ENCODE measurements at regions not wholly inside any gene's neighbourhood (a gene's known extent, or its start where the extent isn't known, plus 50 kb on each side); places are given as distances from the start of the nearest gene placed in this dataset.

DNA sequence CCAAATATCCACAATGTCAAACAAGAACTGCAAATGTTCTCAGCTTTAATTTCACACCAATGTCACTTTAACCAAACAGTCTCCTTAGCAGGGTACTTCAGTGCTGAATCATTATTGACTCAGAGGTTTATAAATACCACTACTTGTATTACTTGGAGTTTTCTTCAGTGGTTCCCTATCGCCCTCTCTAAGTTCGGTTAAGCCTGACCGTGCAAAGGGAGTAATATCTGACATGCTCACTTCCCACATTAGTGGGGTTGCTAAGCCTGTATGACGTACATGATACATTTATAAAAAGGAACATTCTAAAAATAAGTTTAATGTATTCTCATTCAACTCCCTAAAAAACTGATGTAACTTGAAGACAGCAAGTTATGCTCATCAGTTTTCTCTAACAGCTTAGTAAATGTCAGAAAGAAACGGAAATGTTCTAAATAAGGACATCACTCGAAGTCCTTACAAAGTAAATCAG lies 93.1 kb upstream of the ZC3H12C start:
- intact Hi-C loops (cut with DNase I) = no loop called here
- no peak overlapping the region for H3K27ac ChIP-seq
- no peaks in the 10 kb centered on the region for H3K9me3 ChIP-seq
- DNase-seq (ENCODE audit: extremely low spot score in 2 of 2) = no peak
- H3K27me3 ChIP-seq = no peaks in the 10 kb centered on the region
- TF ChIP-seq, protein P1, sequence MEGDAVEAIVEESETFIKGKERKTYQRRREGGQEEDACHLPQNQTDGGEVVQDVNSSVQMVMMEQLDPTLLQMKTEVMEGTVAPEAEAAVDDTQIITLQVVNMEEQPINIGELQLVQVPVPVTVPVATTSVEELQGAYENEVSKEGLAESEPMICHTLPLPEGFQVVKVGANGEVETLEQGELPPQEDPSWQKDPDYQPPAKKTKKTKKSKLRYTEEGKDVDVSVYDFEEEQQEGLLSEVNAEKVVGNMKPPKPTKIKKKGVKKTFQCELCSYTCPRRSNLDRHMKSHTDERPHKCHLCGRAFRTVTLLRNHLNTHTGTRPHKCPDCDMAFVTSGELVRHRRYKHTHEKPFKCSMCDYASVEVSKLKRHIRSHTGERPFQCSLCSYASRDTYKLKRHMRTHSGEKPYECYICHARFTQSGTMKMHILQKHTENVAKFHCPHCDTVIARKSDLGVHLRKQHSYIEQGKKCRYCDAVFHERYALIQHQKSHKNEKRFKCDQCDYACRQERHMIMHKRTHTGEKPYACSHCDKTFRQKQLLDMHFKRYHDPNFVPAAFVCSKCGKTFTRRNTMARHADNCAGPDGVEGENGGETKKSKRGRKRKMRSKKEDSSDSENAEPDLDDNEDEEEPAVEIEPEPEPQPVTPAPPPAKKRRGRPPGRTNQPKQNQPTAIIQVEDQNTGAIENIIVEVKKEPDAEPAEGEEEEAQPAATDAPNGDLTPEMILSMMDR (IDR thresholded peaks at IDR 0.05) = no peak
- TF ChIP-seq POLR2A (IDR thresholded peaks at IDR 0.05) (no peak), POLR2AphosphoS5 (IDR thresholded peaks at IDR 0.05; ENCODE audit: insufficient read depth in 1 of 2, low read depth in 1 of 2) (no peak)
- H3K4me1 ChIP-seq = no peaks in the 10 kb centered on the region
- no peaks in the 10 kb centered on the region for H3K36me3 ChIP-seq
- H3K4me3 ChIP-seq = no peak overlapping the region

DNA sequence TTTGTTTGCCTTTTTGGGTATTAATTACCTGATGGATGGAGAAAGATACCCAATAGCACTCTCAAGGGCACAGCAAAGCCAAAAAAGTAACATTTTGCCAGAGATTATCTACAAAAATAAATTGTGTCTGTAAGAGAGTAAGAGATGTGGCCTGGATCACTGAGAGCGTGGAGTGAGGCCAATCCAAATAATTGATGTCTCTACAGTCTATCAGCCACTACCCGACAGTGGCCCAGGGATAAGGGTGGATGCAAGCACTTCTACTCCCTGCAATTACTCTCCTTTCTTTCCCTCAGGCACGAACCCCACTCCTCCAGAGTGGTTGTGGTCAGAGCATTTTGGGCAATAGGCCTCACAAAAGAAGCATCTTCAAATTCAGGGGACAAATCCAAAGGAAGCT lies 92.3 kb upstream of the ZC3H12C start:
- H3K36me3 ChIP-seq = no peaks in the 10 kb centered on the region
- TF ChIP-seq POLR2A (IDR thresholded peaks at IDR 0.05) (no peak), POLR2AphosphoS5 (IDR thresholded peaks at IDR 0.05; ENCODE audit: insufficient read depth in 1 of 2, low read depth in 1 of 2) (no peak)
- TF ChIP-seq, protein P1 (IDR thresholded peaks at IDR 0.05) = no peak
- intact Hi-C loops (cut with DNase I) = no loop called here
- H3K4me1 ChIP-seq = no peaks in the 10 kb centered on the region
- no peaks in the 10 kb centered on the region for H3K9me3 ChIP-seq
- H3K27me3 ChIP-seq = no peaks in the 10 kb centered on the region
- DNase-seq (ENCODE audit: extremely low spot score in 2 of 2) = no peak
- H3K27ac ChIP-seq = no peak overlapping the region
- H3K4me3 ChIP-seq = no peak overlapping the region

DNA sequence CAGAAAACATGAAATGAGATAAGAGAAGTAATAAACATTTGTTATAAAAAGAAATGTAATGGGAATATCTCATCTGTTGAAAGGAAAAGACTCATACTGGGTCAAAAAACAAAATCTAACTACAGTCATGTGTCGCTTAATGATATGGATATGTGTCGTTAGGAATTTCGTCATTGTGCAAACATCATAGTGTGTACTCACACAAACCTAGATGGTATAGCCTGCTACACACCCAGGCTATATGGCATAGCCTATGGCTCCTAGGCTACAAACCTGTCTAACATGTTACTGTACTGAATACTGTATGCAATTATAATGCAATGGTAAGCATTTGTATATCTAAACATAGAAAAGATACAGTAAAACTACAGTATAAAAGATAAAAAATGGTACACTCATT lies 89.8 kb upstream of the ZC3H12C start:
- Histone ChIP-seq H3K27ac (no peak overlapping the region), H3K27me3 (no peaks in the 10 kb centered on the region), H3K4me3 (no peak overlapping the region), H3K36me3 (no peaks in the 10 kb centered on the region), H3K4me1 (no peaks in the 10 kb centered on the region), H3K9me3 (no peaks in the 10 kb centered on the region)
- intact Hi-C loops (cut with DNase I) = no loop called here
- TF ChIP-seq POLR2A (IDR thresholded peaks at IDR 0.05) = no peak
- TF ChIP-seq, protein P1 (IDR thresholded peaks at IDR 0.05) = no peak
- TF ChIP-seq POLR2AphosphoS5 (IDR thresholded peaks at IDR 0.05; ENCODE audit: insufficient read depth in 1 of 2, low read depth in 1 of 2) = no peak
- DNase-seq (ENCODE audit: extremely low spot score in 2 of 2) = no peak

DNA sequence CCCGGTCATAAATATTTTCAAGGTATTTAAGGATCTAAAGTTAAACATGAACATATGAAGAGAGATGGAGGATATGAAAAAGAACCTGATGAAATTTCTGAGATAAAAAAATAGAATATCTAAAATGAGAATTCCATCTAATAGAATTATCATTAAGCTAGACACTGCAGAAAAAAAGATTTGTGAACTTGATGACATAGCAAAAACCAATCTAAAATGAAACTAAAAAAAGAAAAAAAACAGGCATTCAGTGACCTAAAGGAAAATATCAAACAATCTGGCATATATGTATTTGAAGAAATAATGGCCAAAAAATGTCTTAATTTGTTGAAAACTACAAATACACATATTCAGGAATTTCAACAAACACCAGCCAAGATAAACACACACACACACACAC lies 81.6 kb upstream of the ZC3H12C start:
- no peak overlapping the region for H3K4me3 ChIP-seq
- no peaks in the 10 kb centered on the region for H3K27me3 ChIP-seq
- TF ChIP-seq POLR2A (IDR thresholded peaks at IDR 0.05) (no peak), POLR2AphosphoS5 (IDR thresholded peaks at IDR 0.05; ENCODE audit: insufficient read depth in 1 of 2, low read depth in 1 of 2) (no peak)
- TF ChIP-seq, protein P1 (IDR thresholded peaks at IDR 0.05) = no peak
- no peak for DNase-seq (ENCODE audit: extremely low spot score in 2 of 2)
- H3K36me3 ChIP-seq = no peaks in the 10 kb centered on the region
- no peaks in the 10 kb centered on the region for H3K4me1 ChIP-seq
- peaks cover 4% of the 10 kb centered on the region for H3K9me3 ChIP-seq
- intact Hi-C loops (cut with DNase I) = no loop called here
- H3K27ac ChIP-seq = no peak overlapping the region

DNA sequence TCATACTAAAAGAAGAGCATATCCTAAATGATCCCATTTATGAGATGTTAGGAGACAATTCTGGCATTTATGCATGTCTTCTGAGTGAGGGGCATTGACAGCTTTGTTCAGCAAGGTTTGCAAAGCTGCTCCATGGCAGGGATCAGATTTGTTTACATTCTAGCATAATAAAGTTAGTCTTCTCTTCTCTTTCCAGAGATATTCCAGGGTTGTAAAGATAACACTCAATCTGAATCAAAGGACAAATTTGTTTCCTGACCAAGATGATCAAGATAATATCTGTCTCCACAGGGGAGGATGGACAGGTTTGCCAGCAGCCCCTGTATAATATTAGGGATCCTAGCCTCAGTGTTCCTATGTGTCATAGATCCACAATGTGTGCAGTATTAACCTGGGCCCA lies 77.5 kb upstream of the ZC3H12C start:
- Histone ChIP-seq H3K9me3 (peaks cover 4% of the 10 kb centered on the region), H3K27ac (no peak overlapping the region), H3K27me3 (no peaks in the 10 kb centered on the region), H3K4me1 (no peaks in the 10 kb centered on the region), H3K4me3 (no peak overlapping the region), H3K36me3 (no peaks in the 10 kb centered on the region)
- intact Hi-C loops (cut with DNase I) = no loop called here
- no peak for DNase-seq (ENCODE audit: extremely low spot score in 2 of 2)
- TF ChIP-seq, protein P1 (IDR thresholded peaks at IDR 0.05) = no peak
- no peak for TF ChIP-seq POLR2AphosphoS5 (IDR thresholded peaks at IDR 0.05; ENCODE audit: insufficient read depth in 1 of 2, low read depth in 1 of 2)
- no peak for TF ChIP-seq POLR2A (IDR thresholded peaks at IDR 0.05)
